ENCODE measurements at regions not wholly inside any gene's neighbourhood (a gene's known extent, or its start where the extent isn't known, plus 50 kb on each side); places are given as distances from the start of the nearest gene placed in this dataset.

DNA sequence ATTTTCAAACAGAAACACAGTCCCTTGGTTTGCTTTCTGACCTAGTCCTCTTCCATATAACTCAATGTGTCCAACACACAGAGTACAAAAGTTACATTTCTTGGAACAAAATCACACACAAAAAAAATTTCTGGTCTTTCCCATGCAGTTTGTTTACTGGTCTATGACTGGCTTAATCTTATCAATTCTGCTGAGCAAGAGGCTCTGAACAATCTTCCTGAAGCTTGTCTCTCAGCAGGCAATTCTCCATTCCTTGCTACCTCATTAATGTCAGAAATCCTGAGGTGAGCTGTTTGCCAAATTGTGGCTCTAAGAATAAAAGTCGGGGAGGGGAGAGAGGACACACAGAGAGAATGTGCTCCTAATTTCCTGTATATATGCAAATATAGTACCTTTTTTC lies 423.6 kb downstream of the HLX start:
- Mint-ChIP-seq H3K27me3 (peaks cover 46% of the 10 kb centered on the region), H3K27ac (no peak overlapping the region), H3K9me3 (ENCODE audit: insufficient read depth) (no peaks in the 10 kb centered on the region), H3K4me1 (no peaks in the 10 kb centered on the region), H3K4me3 (no peak overlapping the region)
- CTCF ChIA-PET: no interaction called here
- H3K4me3 ChIP-seq (ENCODE audit: control extremely low read depth in 1 of 5, extremely low read depth in 1 of 5, insufficient read depth in 1 of 5, low read depth in 2 of 5, low read length in 4 of 5): no peak overlapping the region
- no peak overlapping the region for H3K9ac ChIP-seq (ENCODE audit: low read length)
- DNase-seq: no peak
- no peaks in the 10 kb centered on the region for H3K36me3 ChIP-seq (replicated peaks in 1 of 2; ENCODE audit: control extremely low read depth in 1 of 2, control insufficient read depth in 1 of 2, extremely low read depth in 1 of 2, insufficient read depth in 2 of 2, low read length in 1 of 2)
- H3K79me2 ChIP-seq (ENCODE audit: control insufficient read depth, insufficient read depth, low read length): no peaks in the 10 kb centered on the region
- H3K9me3 ChIP-seq (ENCODE audit: control extremely low read depth in 1 of 3, control insufficient read depth in 2 of 3, insufficient read depth in 1 of 3, low read length in 2 of 3): no peaks in the 10 kb centered on the region
- no peak for ATAC-seq (ENCODE audit: low read depth)
- POLR2A ChIA-PET: no interaction called here
- intact Hi-C loops (cut with micrococcal nuclease): no loop called here
- H3K27ac ChIP-seq (ENCODE audit: low read length in 2 of 2): no peak overlapping the region
- TF ChIP-seq, protein P1, sequence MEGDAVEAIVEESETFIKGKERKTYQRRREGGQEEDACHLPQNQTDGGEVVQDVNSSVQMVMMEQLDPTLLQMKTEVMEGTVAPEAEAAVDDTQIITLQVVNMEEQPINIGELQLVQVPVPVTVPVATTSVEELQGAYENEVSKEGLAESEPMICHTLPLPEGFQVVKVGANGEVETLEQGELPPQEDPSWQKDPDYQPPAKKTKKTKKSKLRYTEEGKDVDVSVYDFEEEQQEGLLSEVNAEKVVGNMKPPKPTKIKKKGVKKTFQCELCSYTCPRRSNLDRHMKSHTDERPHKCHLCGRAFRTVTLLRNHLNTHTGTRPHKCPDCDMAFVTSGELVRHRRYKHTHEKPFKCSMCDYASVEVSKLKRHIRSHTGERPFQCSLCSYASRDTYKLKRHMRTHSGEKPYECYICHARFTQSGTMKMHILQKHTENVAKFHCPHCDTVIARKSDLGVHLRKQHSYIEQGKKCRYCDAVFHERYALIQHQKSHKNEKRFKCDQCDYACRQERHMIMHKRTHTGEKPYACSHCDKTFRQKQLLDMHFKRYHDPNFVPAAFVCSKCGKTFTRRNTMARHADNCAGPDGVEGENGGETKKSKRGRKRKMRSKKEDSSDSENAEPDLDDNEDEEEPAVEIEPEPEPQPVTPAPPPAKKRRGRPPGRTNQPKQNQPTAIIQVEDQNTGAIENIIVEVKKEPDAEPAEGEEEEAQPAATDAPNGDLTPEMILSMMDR (IDR thresholded peaks at IDR 0.05): no peak
- no peak for TF ChIP-seq EZH2 (IDR thresholded peaks at IDR 0.05; ENCODE audit: borderline replicate concordance, insufficient read depth, low read depth, low read length, poor library complexity, severe bottlenecking)
- H3K4me2 ChIP-seq (replicated peaks; ENCODE audit: low read depth, low read length, poor library complexity, severe bottlenecking): no peak overlapping the region
- H4K20me1 ChIP-seq (ENCODE audit: control insufficient read depth, insufficient read depth, low read length, poor library complexity, severe bottlenecking): no peaks in the 10 kb centered on the region
- no peak overlapping the region for H2AFZ ChIP-seq (ENCODE audit: insufficient read depth, low read depth, low read length, poor library complexity, severe bottlenecking)
- WGBS (ENCODE audit: insufficient coverage): no CpG with 5 or more reads among the region's 1 CpG
- no peaks in the 10 kb centered on the region for H3K4me1 ChIP-seq (ENCODE audit: control insufficient read depth in 2 of 2, insufficient read depth in 2 of 2, low read length in 2 of 2)
- H3K27me3 ChIP-seq (replicated peaks in 1 of 4; ENCODE audit: control extremely low read depth in 1 of 4, control insufficient read depth in 3 of 4, insufficient read depth in 4 of 4, low read length in 3 of 4): peaks cover 0 to 6% (median 0%) of the 10 kb centered on the region in 4 experiments

DNA sequence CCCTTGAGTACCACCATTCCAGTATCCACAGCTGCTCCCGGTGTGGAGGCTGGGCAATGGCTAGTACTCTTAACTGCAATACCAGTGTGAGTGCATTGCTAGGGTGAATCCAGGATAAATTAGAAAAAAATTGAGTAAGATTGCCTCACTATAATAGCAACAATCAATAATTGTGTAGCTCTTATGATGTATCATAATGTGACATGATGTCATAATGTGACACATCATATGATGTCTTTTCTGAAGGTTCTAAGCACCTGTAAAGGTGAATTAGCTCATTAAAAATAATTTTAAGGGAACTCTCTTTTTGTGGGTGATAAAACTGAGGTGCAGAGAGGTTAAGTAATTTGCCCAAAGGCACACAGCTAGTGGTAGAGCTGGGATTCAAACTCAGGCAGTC lies 424.4 kb downstream of the HLX start:
- no peaks in the 10 kb centered on the region for H3K4me1 Mint-ChIP-seq
- Histone ChIP-seq H3K27me3 (replicated peaks in 1 of 4; ENCODE audit: control extremely low read depth in 1 of 4, control insufficient read depth in 3 of 4, insufficient read depth in 4 of 4, low read length in 3 of 4) (peaks cover 0 to 6% (median 0%) of the 10 kb centered on the region in 4 experiments), H3K4me3 (ENCODE audit: control extremely low read depth in 1 of 5, extremely low read depth in 1 of 5, insufficient read depth in 1 of 5, low read depth in 2 of 5, low read length in 4 of 5) (no peak overlapping the region), H3K79me2 (ENCODE audit: control insufficient read depth, insufficient read depth, low read length) (no peaks in the 10 kb centered on the region), H3K27ac (ENCODE audit: low read length in 2 of 2) (no peak overlapping the region), H3K36me3 (replicated peaks in 1 of 2; ENCODE audit: control extremely low read depth in 1 of 2, control insufficient read depth in 1 of 2, extremely low read depth in 1 of 2, insufficient read depth in 2 of 2, low read length in 1 of 2) (no peaks in the 10 kb centered on the region), H3K4me2 (replicated peaks; ENCODE audit: low read depth, low read length, poor library complexity, severe bottlenecking) (no peak overlapping the region), H3K9ac (ENCODE audit: low read length) (no peak overlapping the region), H3K9me3 (ENCODE audit: control extremely low read depth in 1 of 3, control insufficient read depth in 2 of 3, insufficient read depth in 1 of 3, low read length in 2 of 3) (peaks cover 0 to 2% (median 1%) of the 10 kb centered on the region in 3 donors), H4K20me1 (ENCODE audit: control insufficient read depth, insufficient read depth, low read length, poor library complexity, severe bottlenecking) (no peaks in the 10 kb centered on the region), H3K4me1 (ENCODE audit: control insufficient read depth in 2 of 2, insufficient read depth in 2 of 2, low read length in 2 of 2) (no peaks in the 10 kb centered on the region), H2AFZ (ENCODE audit: insufficient read depth, low read depth, low read length, poor library complexity, severe bottlenecking) (no peak overlapping the region)
- DNase-seq: no peak
- intact Hi-C loops (cut with micrococcal nuclease): no loop called here
- H3K27me3 Mint-ChIP-seq: peaks cover 46% of the 10 kb centered on the region
- H3K27ac Mint-ChIP-seq: no peak overlapping the region
- ATAC-seq (ENCODE audit: low read depth): no peak
- H3K4me3 Mint-ChIP-seq: no peak overlapping the region
- H3K9me3 Mint-ChIP-seq (ENCODE audit: insufficient read depth): no peaks in the 10 kb centered on the region
- CTCF ChIA-PET: no interaction called here
- WGBS (ENCODE audit: insufficient coverage): no CpG with 5 or more reads among the region's 1 CpG
- POLR2A ChIA-PET: no interaction called here
- TF ChIP-seq EZH2 (IDR thresholded peaks at IDR 0.05; ENCODE audit: borderline replicate concordance, insufficient read depth, low read depth, low read length, poor library complexity, severe bottlenecking): no peak
- TF ChIP-seq, protein P1 (IDR thresholded peaks at IDR 0.05): no peak

All from B cell (primary cell).